HepG2 (cell line): ENCODE measurements at regions not wholly inside any gene's neighbourhood (a gene's known extent, or its start where the extent isn't known, plus 50 kb on each side); places are given as distances from the start of the nearest gene placed in this dataset.

Experiments
- ATAC-seq: fragments of 200-7000 bp; cut with Tn5 transposase; 3 replicates; pipeline ENCODE4 v1.9.1; 2020; ENCODE audit warnings: mild to moderate bottlenecking, moderate library complexity
- BruUV-seq: library from RNA; stranded (reverse); fragments of 400-500 nt; replicated peaks from 2 replicates; lab custom pipeline; 2021; lab: Mats Ljungman, UMichigan
- CTCF ChIA-PET: fragments of 300-600 bp; formaldehyde crosslinking; extraction: SDS; loops from one replicate; lab custom pipeline; 2021; ENCODE audit warnings: low total read pairs, inconsistent platforms, low intra/inter-chr PET ratio; lab: Yijun Ruan, JAX
- POLR2A ChIA-PET: fragments of 350-600 bp; sonication (Branson Sonifier 250); formaldehyde crosslinking; loops from one replicate; lab custom pipeline; 2020; ENCODE audit warnings: antibody characterized with exemption, inconsistent platforms; lab: Yijun Ruan, JAX
- DNase-seq: peaks from one replicate; pipeline ENCODE4 v3.0.0-alpha.2; 2015; ENCODE audit warnings: low spot score
- FAIRE-seq: peaks from 3 replicates; lab custom pipeline; 2011; peaks lifted over from hg19 to GRCh38; lab: Jason Lieb, UNC
- H2AFZ ChIP-seq: one replicate; pipeline ENCODE4 v1.6.1; 2011; ENCODE audit warnings: low read length, inconsistent platforms
- H3K27ac ChIP-seq: fragments of 300-600 bp; 3 replicates; pipeline ENCODE4 v1.8.0; 2011; ENCODE audit warnings: mixed run types, mild to moderate bottlenecking, mixed read lengths, low read length, inconsistent platforms; ENCODE audit not compliant: insufficient read depth; ENCODE audit errors: extremely low read length
- H3K27me3 ChIP-seq, 2 experiments: fragments of 200-600 bp in 1 of 2; 2 replicates in 1 of 2; 3 replicates in 1 of 2; pipeline versions ENCODE4 v1.6.0 to v1.8.0; 2011; ENCODE audit warnings: low read length in 2 of 2, mild to moderate bottlenecking in 2 of 2, moderate library complexity in 2 of 2, inconsistent platforms in 1 of 2; ENCODE audit not compliant: insufficient read depth in 2 of 2, control insufficient read depth in 1 of 2
- H3K36me3 ChIP-seq, 2 experiments: fragments of 200-600 bp in 1 of 2; replicated peaks in 1 of 2; 2 replicates in 1 of 2; 3 replicates in 1 of 2; pipeline versions ENCODE4 v1.5.1 to v1.8.0; 2011; ENCODE audit warnings: low read length in 2 of 2, inconsistent platforms in 1 of 2; ENCODE audit not compliant: insufficient read depth in 2 of 2, control insufficient read depth in 1 of 2
- H3K4me1 ChIP-seq: 2 replicates; pipeline ENCODE4 v1.5.1; 2012; ENCODE audit warnings: low read length, inconsistent platforms; ENCODE audit not compliant: insufficient read depth
- H3K4me2 ChIP-seq: 2 replicates; pipeline ENCODE4 v1.6.0; 2011; ENCODE audit warnings: low read depth, low read length, inconsistent platforms
- H3K4me3 ChIP-seq, 3 experiments: fragments of 200-600 bp in 1 of 3; sonication (generic), shearing (Covaris generic) in 1 of 3; replicated peaks in 1 of 3; 2 replicates each; pipeline ENCODE4 v1.5.1; 2011 to 2016; ENCODE audit warnings: low read length in 3 of 3, inconsistent platforms in 2 of 3, low read depth in 2 of 3, mild to moderate bottlenecking in 2 of 3, control low read depth in 1 of 3, mixed read lengths in 1 of 3; ENCODE audit not compliant: insufficient read depth in 1 of 3
- H3K79me2 ChIP-seq: one replicate; pipeline ENCODE4 v1.6.1; 2011; ENCODE audit warnings: low read length, inconsistent platforms; ENCODE audit not compliant: insufficient read depth
- H3K9ac ChIP-seq: 2 replicates; pipeline ENCODE4 v1.6.0; 2011; ENCODE audit warnings: mild to moderate bottlenecking, low read depth, low read length, inconsistent platforms; ENCODE audit not compliant: insufficient read depth
- H3K9me3 ChIP-seq: 2 replicates; pipeline ENCODE4 v1.5.1; 2012; ENCODE audit warnings: mild to moderate bottlenecking, low read length
- H4K20me1 ChIP-seq: 2 replicates; pipeline ENCODE4 v1.6.0; 2011; ENCODE audit warnings: inconsistent platforms, mild to moderate bottlenecking, low read length, moderate library complexity; ENCODE audit not compliant: insufficient read depth
- FOXA1 ChIP-seq, 2 experiments: fragments of 450-650 bp in 1 of 2; sonication (generic) in 1 of 2; formaldehyde crosslinking in 1 of 2; IDR thresholded peaks; 2 replicates each; pipeline versions ENCODE4 v1.4.0 to v1.6.1; 2016 to 2020; ENCODE audit warnings: missing genetic modification reagents in 1 of 2
- KDM2A ChIP-seq: sonication (generic); formaldehyde crosslinking; IDR thresholded peaks from 2 replicates; pipeline ENCODE4 v1.4.0; 2020; ENCODE audit warnings: low read depth, missing genetic modification reagents, borderline replicate concordance
- KLF6 ChIP-seq: IDR thresholded peaks from 2 replicates; pipeline ENCODE4 v1.8.0; 2016; ENCODE audit warnings: missing biosample characterization, missing genetic modification reagents
- TRIM22 ChIP-seq: fragments of 450-650 bp; IDR thresholded peaks from 2 replicates; pipeline ENCODE4 v1.6.1; 2017
- USF2 ChIP-seq, 2 experiments: sonication (generic) in 1 of 2; formaldehyde crosslinking in 1 of 2; IDR thresholded peaks; 2 replicates each; pipeline versions ENCODE4 v1.5.1 to v1.6.1; 2011 to 2020; ENCODE audit warnings: borderline replicate concordance in 1 of 2, low read depth in 1 of 2, low read length in 1 of 2, mild to moderate bottlenecking in 1 of 2, missing genetic modification reagents in 1 of 2, moderate library complexity in 1 of 2
- ZFP1 ChIP-seq: IDR thresholded peaks from 2 replicates; pipeline ENCODE4 v1.6.1; 2016
- in situ Hi-C: cut with HindIII; loops from 2 replicates; pipeline ENCODE4 v1.10.0; 2017; ENCODE audit warnings: low pct_unique_long_range_greater_than_20kb; ENCODE audit not compliant: extremely low pct_ligation_motif_present
- intact Hi-C: fragments of 100-400 bp; cut with micrococcal nuclease; formaldehyde crosslinking; loops from one replicate; pipeline ENCODE4 v1.10.0; 2022; ENCODE audit not compliant: unreplicated experiment
- TF ChIP-seq, protein P1 (sequence below): sonication (generic); formaldehyde crosslinking; IDR thresholded peaks from 2 replicates; pipeline ENCODE4 v1.5.0; 2020; ENCODE audit warnings: mild to moderate bottlenecking, missing genetic modification reagents, borderline replicate concordance

GRCh38 chr4:32551943-32552342 lies 1831.8 kb downstream of the PCDH7 start:
- intact Hi-C loops: no loop called here
- ATAC-seq (no peak), DNase-seq (no peak), FAIRE-seq (no peak)
- Histone ChIP-seq H3K79me2 (no peaks in the 10 kb centered on the region), H3K4me3 (no peak overlapping the region), H3K9me3 (no peaks in the 10 kb centered on the region), H3K36me3 (no peaks in the 10 kb centered on the region), H3K4me2 (no peak overlapping the region), H3K27me3 (no peaks in the 10 kb centered on the region), H4K20me1 (no peaks in the 10 kb centered on the region), H3K9ac (no peak overlapping the region), H3K4me1 (no peaks in the 10 kb centered on the region), H2AFZ (no peak overlapping the region), H3K27ac (no peak overlapping the region)
- POLR2A ChIA-PET: no interaction called here
- CTCF ChIA-PET: no interaction called here
- in situ Hi-C loops: no loop called here
- BruUV-seq: no TSS peak
- TF ChIP-seq FOXA1 (IDR thresholded peaks at IDR 0.05): no peak
- no peak for TF ChIP-seq FOXA1 (CRISPR knock-in tag; IDR thresholded peaks at IDR 0.05)
- TF ChIP-seq USF2 (IDR thresholded peaks at IDR 0.05; ENCODE audit: low read depth, low read length): no peak
- TF ChIP-seq USF2 (CRISPR knock-in tag; IDR thresholded peaks at IDR 0.05; ENCODE audit: borderline replicate concordance): no peak
- TF ChIP-seq, protein P1, sequence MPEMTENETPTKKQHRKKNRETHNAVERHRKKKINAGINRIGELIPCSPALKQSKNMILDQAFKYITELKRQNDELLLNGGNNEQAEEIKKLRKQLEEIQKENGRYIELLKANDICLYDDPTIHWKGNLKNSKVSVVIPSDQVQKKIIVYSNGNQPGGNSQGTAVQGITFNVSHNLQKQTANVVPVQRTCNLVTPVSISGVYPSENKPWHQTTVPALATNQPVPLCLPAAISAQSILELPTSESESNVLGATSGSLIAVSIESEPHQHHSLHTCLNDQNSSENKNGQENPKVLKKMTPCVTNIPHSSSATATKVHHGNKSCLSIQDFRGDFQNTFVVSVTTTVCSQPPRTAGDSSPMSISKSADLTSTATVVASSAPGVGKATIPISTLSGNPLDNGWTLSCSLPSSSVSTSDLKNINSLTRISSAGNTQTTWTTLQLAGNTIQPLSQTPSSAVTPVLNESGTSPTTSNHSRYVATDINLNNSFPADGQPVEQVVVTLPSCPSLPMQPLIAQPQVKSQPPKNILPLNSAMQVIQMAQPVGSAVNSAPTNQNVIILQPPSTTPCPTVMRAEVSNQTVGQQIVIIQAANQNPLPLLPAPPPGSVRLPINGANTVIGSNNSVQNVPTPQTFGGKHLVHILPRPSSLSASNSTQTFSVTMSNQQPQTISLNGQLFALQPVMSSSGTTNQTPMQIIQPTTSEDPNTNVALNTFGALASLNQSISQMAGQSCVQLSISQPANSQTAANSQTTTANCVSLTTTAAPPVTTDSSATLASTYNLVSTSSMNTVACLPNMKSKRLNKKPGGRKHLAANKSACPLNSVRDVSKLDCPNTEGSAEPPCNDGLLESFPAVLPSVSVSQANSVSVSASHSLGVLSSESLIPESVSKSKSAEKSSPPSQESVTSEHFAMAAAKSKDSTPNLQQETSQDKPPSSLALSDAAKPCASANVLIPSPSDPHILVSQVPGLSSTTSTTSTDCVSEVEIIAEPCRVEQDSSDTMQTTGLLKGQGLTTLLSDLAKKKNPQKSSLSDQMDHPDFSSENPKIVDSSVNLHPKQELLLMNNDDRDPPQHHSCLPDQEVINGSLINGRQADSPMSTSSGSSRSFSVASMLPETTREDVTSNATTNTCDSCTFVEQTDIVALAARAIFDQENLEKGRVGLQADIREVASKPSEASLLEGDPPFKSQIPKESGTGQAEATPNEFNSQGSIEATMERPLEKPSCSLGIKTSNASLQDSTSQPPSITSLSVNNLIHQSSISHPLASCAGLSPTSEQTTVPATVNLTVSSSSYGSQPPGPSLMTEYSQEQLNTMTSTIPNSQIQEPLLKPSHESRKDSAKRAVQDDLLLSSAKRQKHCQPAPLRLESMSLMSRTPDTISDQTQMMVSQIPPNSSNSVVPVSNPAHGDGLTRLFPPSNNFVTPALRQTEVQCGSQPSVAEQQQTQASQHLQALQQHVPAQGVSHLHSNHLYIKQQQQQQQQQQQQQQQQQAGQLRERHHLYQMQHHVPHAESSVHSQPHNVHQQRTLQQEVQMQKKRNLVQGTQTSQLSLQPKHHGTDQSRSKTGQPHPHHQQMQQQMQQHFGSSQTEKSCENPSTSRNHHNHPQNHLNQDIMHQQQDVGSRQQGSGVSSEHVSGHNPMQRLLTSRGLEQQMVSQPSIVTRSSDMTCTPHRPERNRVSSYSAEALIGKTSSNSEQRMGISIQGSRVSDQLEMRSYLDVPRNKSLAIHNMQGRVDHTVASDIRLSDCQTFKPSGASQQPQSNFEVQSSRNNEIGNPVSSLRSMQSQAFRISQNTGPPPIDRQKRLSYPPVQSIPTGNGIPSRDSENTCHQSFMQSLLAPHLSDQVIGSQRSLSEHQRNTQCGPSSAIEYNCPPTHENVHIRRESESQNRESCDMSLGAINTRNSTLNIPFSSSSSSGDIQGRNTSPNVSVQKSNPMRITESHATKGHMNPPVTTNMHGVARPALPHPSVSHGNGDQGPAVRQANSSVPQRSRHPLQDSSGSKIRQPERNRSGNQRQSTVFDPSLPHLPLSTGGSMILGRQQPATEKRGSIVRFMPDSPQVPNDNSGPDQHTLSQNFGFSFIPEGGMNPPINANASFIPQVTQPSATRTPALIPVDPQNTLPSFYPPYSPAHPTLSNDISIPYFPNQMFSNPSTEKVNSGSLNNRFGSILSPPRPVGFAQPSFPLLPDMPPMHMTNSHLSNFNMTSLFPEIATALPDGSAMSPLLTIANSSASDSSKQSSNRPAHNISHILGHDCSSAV (CRISPR knock-in tag): no peak
- TF ChIP-seq KLF6 (CRISPR knock-in tag): no peak
- no peak for TF ChIP-seq TRIM22
- TF ChIP-seq KDM2A (CRISPR knock-in tag): no peak
- no peak for TF ChIP-seq ZFP1 (CRISPR knock-in tag)
